PC-3 (cell line): ENCODE measurements at regions not wholly inside any gene's neighbourhood (a gene's known extent, or its start where the extent isn't known, plus 50 kb on each side); places are given as distances from the start of the nearest gene placed in this dataset.

ENCODE experiments used
- CTCF ChIP-seq: fragments of 300-600 bp; sonication (generic); conservative IDR thresholded peaks from 2 replicates; pipeline ENCODE4 v1.5.1; 2017; ENCODE audit warnings: antibody characterized with exemption, low read depth, mild to moderate bottlenecking, low read length
- EZH2 ChIP-seq: fragments of 300-600 bp; sonication (generic); IDR thresholded peaks from one replicate; pipeline ENCODE4 v1.6.1; 2017; ENCODE audit warnings: antibody characterized with exemption, mild to moderate bottlenecking, low read length; ENCODE audit not compliant: unreplicated experiment

- TF ChIP-seq CTCF (no peak), EZH2 (no peak)
Observed at GRCh38 chr6:155630085-155630484, 174.4 kb upstream of the NOX3 start.
